DMS153 treated with DMSO at 0.1 percent for 48 hours (cell line): ENCODE measurements at regions not wholly inside any gene's neighbourhood (a gene's known extent, or its start where the extent isn't known, plus 50 kb on each side); places are given as distances from the start of the nearest gene placed in this dataset.
A peak's percentile ranks its signal among the peaks of the same experiment; 100 is the strongest.

Experiments used
- DNase-seq: peaks from one replicate; lab custom pipeline; 2025; ENCODE audit not compliant: unreplicated experiment; lab: John Stamatoyannopoulos, UW

- no peak for DNase-seq
These were observed 1035.6 kb downstream of the C4orf33 start for GRCh38 chr4:130131536-130131935.

GRCh38 chr4:130141651-130142050 is 1045.7 kb downstream of the C4orf33 start:
- no peak for DNase-seq

GRCh38 chr4:130143656-130144055 is 1047.7 kb downstream of the C4orf33 start:
- no peak for DNase-seq

- no peak for DNase-seq
These were observed 1050.8 kb downstream of the C4orf33 start for GRCh38 chr4:130146773-130147172.

GRCh38 chr4:130147641-130148040 is 1051.7 kb downstream of the C4orf33 start:
- peak; percentile 13 for DNase-seq

- DNase-seq, result no peak
These were observed 1058.9 kb downstream of the C4orf33 start for GRCh38 chr4:130154901-130155300.

- no peak for DNase-seq
These were observed 1067.7 kb downstream of the C4orf33 start for GRCh38 chr4:130163701-130164100.

GRCh38 chr4:130165381-130165780 is 1069.4 kb downstream of the C4orf33 start:
- DNase-seq, result no peak

- DNase-seq, result no peak
These were observed 1076.2 kb downstream of the C4orf33 start for GRCh38 chr4:130172156-130172555.

GRCh38 chr4:130178106-130178505 is 1082.2 kb downstream of the C4orf33 start:
- no peak for DNase-seq

GRCh38 chr4:130183096-130183495 is 1087.1 kb downstream of the C4orf33 start:
- DNase-seq, result no peak

- no peak for DNase-seq
These were observed 1087.8 kb downstream of the C4orf33 start for GRCh38 chr4:130183766-130184165.

GRCh38 chr4:130185123-130185522 is 1089.2 kb downstream of the C4orf33 start:
- no peak for DNase-seq

- no peak for DNase-seq
These were observed 1091.0 kb downstream of the C4orf33 start for GRCh38 chr4:130186931-130187330.

- no peak for DNase-seq
These were observed 1091.6 kb downstream of the C4orf33 start for GRCh38 chr4:130187587-130187986.

- no peak for DNase-seq
These were observed 1096.8 kb downstream of the C4orf33 start for GRCh38 chr4:130192787-130193186.

GRCh38 chr4:130197946-130198345 is 1102.0 kb downstream of the C4orf33 start:
- DNase-seq, result no peak

- no peak for DNase-seq
These were observed 1107.6 kb downstream of the C4orf33 start for GRCh38 chr4:130203571-130203970.

GRCh38 chr4:130210864-130211263 is 1114.9 kb downstream of the C4orf33 start:
- peak; percentile 63 for DNase-seq

- no peak for DNase-seq
These were observed 1118.3 kb downstream of the C4orf33 start for GRCh38 chr4:130214268-130214667.

GRCh38 chr4:130233377-130234047 is 1137.6 kb downstream of the C4orf33 start:
- DNase-seq, result no peak

GRCh38 chr4:130238121-130238520 is 1142.2 kb downstream of the C4orf33 start:
- peak; percentile 14 for DNase-seq

GRCh38 chr4:130249002-130249401 is 1153.0 kb downstream of the C4orf33 start:
- no peak for DNase-seq
